ENCODE measurements at regions not wholly inside any gene's neighbourhood (a gene's known extent, or its start where the extent isn't known, plus 50 kb on each side); places are given as distances from the start of the nearest gene placed in this dataset.

- no peak for DNase-seq (ENCODE audit: low read depth in 3 of 3)
These were observed 500.4 kb downstream of the GALR1 start for GRCh38 chr18:77750006-77750405.

GRCh38 chr18:77754475-77755044, 504.9 kb downstream of the GALR1 start:
- no peak for DNase-seq (ENCODE audit: low read depth in 3 of 3)

DNA sequence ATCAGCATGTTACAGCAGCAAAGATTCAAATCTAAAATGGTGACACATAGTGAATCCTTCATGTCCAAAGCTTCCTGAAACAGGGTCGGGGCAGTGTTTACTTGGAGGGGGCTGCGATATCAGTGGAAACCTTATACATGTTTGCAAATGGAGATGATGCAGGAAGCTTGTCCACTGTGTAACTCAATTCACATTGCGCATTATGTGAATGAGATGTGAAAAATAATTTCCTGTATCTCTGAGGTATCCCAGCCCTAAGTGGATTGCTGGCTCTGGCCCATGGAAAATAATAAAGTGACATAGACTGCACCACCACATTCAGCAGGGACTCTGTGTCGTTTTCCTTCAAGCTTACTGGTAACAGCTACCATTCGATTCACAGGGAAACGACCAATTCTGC, 505.5 kb downstream of the GALR1 start:
- DNase-seq (ENCODE audit: low read depth in 3 of 3): no peak

GRCh38 chr18:77761332-77761731, 511.7 kb downstream of the GALR1 start:
- no peak for DNase-seq (ENCODE audit: low read depth in 3 of 3)

- no peak for DNase-seq (ENCODE audit: low read depth in 3 of 3)
These were observed 512.4 kb downstream of the GALR1 start for GRCh38 chr18:77762014-77762413.

GRCh38 chr18:77762642-77763041, 513.0 kb downstream of the GALR1 start:
- no peak for DNase-seq (ENCODE audit: low read depth in 3 of 3)

DNA sequence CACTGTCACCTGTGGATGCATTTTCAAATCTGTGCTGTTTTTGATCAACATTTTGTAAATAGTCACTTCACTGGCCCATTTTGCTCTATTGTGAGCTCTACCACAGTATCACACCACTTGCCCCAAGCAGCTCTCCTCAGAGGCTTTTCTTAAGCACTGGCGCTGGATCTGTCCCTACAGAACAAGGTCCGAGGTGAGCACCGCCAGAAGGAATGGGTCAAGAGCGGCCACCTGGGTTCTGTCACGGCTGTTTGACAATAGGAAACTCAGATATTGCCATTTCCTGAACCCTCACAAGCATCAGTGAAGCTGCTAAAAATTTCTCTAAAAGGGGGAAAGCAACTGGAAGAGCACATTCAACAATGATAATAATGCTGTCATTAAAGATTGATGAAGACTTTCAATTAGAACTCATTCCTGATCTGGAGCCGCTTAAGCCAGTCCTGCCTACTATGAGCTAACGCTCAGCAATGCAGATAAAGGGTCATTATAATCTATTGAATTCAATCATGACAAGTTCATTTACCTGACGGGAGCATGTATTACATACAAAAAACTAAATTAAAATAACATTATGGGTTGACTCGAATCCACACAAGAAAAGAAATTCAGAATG, 514.0 kb downstream of the GALR1 start:
- no peak for DNase-seq (ENCODE audit: low read depth in 3 of 3)

GRCh38 chr18:77765468-77765867, 515.8 kb downstream of the GALR1 start:
- DNase-seq (ENCODE audit: low read depth in 3 of 3): no peak

DNA sequence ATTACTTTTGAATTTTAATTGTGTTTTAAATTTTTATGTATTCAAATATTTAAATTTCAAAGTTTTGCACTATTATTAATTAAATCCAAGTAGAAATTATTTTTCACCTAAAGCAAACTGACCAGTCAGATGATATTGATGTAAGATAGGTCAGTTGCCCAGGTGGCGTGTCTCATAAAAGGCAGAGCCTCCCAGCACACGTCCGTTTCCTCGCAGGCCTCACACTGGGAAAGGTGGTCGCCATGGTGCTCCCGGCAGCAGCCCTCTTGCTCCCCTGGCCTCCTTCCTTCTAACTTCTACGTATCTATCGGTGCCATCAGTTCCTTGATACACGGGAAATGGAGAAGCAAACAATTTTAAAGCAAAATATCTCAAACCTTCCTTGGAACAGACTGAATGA, 516.8 kb downstream of the GALR1 start:
- no peak for DNase-seq (ENCODE audit: low read depth in 3 of 3)

GRCh38 chr18:77772177-77772576, 522.5 kb downstream of the GALR1 start:
- DNase-seq (ENCODE audit: low read depth in 3 of 3): no peak

DNA sequence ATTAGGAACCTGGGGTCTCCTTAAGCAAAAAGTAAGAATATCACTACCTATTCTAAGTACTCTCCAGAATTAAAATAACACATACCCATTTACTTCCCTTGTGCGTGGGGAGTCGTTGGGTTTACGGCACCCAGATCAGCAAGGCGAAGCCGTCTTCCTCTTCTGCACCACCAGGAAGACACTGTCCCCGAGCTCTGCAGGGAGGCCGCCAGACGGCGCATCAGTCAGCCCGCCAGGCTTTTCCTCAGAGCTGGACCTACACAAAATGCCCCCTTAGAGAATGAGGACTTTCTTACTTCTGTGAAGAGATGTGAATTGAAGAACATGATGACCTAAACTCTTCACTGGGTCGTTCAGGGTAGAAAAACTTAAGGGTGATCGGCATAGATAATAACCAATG, 526.5 kb downstream of the GALR1 start:
- DNase-seq (ENCODE audit: low read depth in 3 of 3): no peak

GRCh38 chr18:77777163-77777562, 527.5 kb downstream of the GALR1 start:
- no peak for DNase-seq (ENCODE audit: low read depth in 3 of 3)

DNA sequence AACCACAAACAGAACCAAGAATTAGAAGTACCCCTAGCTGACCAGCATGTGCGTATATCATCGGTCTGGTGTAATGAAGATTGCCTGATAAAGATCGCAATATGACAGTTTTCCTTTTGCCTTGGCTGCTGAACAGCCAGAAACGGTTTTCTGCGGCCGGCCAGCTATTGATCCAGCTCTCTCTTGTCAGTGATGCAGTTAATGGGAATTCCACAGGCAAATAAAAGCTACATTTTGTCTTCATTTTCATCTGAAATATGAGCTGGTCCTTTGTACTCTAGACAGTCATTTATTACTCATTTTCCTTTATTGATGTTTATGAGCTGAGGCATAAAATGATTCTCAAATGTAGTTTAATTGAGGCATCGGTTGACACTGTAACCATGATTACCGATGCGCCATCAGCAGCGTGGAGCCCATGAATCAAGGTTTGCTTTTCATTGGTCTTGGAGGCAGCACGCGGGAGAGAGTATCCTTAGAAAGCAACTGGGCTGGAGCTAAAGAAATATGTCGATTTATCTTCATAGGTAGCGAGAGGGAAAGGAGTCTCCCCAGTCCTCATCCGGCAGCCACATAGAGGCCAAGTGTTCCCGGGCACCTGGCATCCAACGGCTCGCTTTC, 535.2 kb downstream of the GALR1 start:
- DNase-seq (ENCODE audit: low read depth in 3 of 3): no peak

GRCh38 chr18:77785415-77785975, 535.8 kb downstream of the GALR1 start:
- no peak for DNase-seq (ENCODE audit: low read depth in 3 of 3)

- DNase-seq (ENCODE audit: low read depth in 3 of 3): no peak
These were observed 553.4 kb downstream of the GALR1 start for GRCh38 chr18:77803024-77803423.

DNA sequence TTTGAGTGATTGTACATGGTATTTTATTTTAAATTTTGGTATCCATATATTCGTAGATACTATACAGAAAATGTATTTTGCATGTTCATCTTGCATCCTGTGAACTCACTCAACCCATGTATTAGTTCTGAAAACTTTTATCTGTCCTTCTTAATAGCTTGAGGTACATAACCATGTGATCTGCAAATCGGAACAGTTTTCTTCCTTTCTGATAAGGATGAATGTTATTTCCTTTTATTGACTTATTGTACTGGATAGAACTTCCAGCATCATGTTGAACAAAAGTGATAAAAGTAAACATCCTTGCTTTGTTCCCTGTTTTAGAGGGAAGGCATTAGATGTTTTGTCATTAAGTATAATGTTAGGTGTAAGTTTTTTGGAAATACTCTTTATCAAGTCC, 554.7 kb downstream of the GALR1 start:
- no peak for DNase-seq (ENCODE audit: low read depth in 3 of 3)

GRCh38 chr18:77807650-77808049, 558.0 kb downstream of the GALR1 start:
- no peak for DNase-seq (ENCODE audit: low read depth in 3 of 3)

GRCh38 chr18:77811503-77811902, 561.9 kb downstream of the GALR1 start:
- no peak for DNase-seq (ENCODE audit: low read depth in 3 of 3)

DNA sequence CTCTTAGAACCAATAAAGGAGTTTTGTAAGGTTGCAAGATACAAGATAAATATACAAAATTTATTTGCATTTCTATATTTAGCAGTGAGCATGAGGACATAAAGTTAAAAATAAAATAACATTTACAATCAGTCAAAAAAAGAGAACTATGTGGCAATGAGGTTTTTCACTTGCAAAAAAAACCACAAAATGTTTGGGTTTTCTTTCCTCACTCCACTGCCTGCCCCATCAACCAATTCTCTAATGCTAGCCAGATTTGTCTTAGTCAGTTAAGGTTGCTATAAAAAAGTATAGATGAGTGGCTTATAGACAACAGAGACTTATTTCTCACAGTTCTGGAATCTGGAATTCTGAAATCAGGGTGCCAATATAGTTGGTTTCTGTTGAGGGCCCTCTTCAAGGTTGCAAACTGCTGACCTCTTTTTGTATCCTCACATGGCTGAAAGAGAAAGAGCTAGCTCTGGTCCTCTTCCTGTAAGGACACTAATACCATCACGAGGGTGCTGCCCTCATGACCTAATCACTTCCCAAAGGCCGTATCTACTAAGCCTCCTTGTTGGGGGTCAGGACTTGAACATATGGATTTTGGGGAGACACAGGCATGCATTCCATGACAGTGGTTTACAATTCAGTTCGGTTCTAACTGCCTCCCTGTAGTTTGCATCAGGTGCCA, 566.2 kb downstream of the GALR1 start:
- DNase-seq (ENCODE audit: low read depth in 3 of 3): no peak

DNA sequence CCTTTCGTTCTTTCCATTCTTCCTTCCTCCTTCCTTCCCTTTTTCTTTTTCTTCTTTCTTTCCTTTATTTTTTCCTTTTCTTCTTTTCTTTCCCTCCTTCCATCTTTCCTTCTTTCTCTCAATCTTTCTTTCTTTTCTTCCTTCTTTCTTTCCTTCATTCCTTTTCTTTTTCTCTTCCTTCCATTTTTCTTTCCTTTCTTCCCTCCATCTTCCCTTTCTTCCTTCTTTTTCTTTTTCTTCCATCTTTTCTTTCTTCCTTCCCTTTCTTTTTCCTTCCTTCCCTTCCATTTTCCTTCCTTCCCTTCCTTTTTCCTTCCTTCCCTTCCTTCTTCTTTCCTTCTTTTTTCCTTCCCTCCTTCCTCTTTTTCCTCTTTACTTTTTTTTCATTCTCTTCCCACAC, 568.7 kb downstream of the GALR1 start:
- DNase-seq (ENCODE audit: low read depth in 3 of 3): no peak

DNA sequence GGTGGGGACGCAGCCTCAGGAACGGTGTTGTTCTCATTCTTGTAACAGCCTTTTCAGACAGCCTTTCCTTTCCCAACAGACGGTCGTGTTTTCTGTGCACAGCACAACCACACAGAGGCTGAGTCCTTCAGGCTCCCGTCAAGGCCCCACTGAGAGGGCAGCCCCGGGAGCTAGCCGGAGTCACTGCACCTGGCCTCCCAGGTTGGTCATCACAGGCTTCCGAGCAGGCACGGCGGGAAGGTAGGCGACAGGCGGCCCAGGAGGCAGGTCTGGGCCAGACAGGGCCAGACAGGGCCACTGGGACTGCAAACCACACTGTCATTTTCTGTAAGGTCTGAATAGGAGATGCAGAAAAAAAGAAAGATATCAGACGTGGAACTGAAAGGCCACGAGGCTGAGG, 570.8 kb downstream of the GALR1 start:
- no peak for DNase-seq (ENCODE audit: low read depth in 3 of 3)

DNA sequence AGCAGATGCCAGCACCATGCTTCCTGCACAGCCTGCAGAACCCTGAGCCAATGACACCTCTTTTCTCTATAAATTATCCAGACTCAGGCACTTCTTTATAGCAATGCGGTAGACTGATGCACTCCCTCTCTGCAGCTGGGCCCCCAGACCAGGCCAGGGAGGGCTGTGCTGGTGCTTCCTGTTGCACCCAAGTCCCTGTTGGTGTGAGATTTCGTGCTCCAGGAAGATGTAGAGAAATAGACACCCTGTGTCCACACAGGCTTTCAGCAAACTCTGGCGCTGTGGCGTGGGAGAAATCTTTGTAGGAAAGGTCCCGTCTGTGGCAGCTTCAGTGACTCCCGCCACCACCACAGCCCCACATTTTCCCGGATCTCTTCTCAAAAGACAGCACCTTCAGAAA, 572.2 kb downstream of the GALR1 start:
- DNase-seq (ENCODE audit: low read depth in 3 of 3): no peak

DNA sequence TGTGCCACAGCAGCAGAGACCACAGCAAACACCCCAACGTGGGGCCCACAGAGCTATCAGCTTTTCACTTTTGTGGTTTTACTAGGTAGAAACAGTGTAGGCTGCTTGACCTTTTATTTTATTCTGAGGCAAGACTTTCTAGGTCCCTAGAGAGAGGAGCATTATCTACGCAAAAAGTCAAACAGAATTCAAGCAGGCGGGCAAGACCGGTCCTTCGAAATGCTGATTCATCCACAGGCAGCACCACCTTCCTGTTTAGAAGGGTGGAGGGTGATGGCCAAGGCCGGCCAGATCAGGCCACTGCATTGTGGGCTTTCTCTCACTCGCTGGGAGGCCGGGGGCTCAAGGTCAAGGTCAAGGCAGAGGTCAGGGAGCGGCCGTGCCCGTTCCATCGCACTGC, 573.0 kb downstream of the GALR1 start:
- no peak for DNase-seq (ENCODE audit: low read depth in 3 of 3)
